ENCODE measurements at regions not wholly inside any gene's neighbourhood (a gene's known extent, or its start where the extent isn't known, plus 50 kb on each side); places are given as distances from the start of the nearest gene placed in this dataset.

- Histone ChIP-seq H3K36me3 (ENCODE audit: insufficient read depth, low read length) (no peaks in the 10 kb centered on the region), H2AFZ (ENCODE audit: low read length) (peak overlapping the region; percentile 12), H3K27ac (ENCODE audit: low read depth, low read length) (peak overlapping the region; percentile 88), H3K4me2 (ENCODE audit: insufficient read depth, low read length) (peak overlapping the region; percentile 53), H3K27me3 (ENCODE audit: insufficient read depth, low read length) (no peaks in the 10 kb centered on the region), H3K4me3 (ENCODE audit: insufficient read depth, low read length) (no peak overlapping the region), H4K20me1 (ENCODE audit: insufficient read depth, low read length) (no peaks in the 10 kb centered on the region), H3K79me2 (ENCODE audit: insufficient read depth, low read length) (no peaks in the 10 kb centered on the region), H3K4me1 (ENCODE audit: insufficient read depth, low read length) (peaks cover 48% of the 10 kb centered on the region), H3K9me3 (ENCODE audit: low read depth, low read length) (peaks cover 4% of the 10 kb centered on the region)
- DNase-seq (ENCODE audit: insufficient read length, low spot score, missing footprints): no peak
- no peak for TF ChIP-seq CTCF (IDR thresholded peaks at IDR 0.05; ENCODE audit: extremely low read depth, low read depth, low read length)
Observed at GRCh38 chr12:124233846-124234640, 60.9 kb upstream of the RFLNA start.

GRCh38 chr12:124236625-124237031 lies 58.3 kb upstream of the RFLNA start:
- Histone ChIP-seq H3K4me3 (ENCODE audit: insufficient read depth, low read length) (no peak overlapping the region), H3K27me3 (ENCODE audit: insufficient read depth, low read length) (no peaks in the 10 kb centered on the region), H3K36me3 (ENCODE audit: insufficient read depth, low read length) (no peaks in the 10 kb centered on the region), H4K20me1 (ENCODE audit: insufficient read depth, low read length) (no peaks in the 10 kb centered on the region), H3K4me2 (ENCODE audit: insufficient read depth, low read length) (peak overlapping the region; percentile 62), H2AFZ (ENCODE audit: low read length) (no peak overlapping the region), H3K4me1 (ENCODE audit: insufficient read depth, low read length) (peaks cover 48% of the 10 kb centered on the region), H3K79me2 (ENCODE audit: insufficient read depth, low read length) (no peaks in the 10 kb centered on the region), H3K9me3 (ENCODE audit: low read depth, low read length) (no peaks in the 10 kb centered on the region), H3K27ac (ENCODE audit: low read depth, low read length) (peak overlapping the region; percentile 85)
- peak; percentile 94 for DNase-seq (ENCODE audit: insufficient read length, low spot score, missing footprints)
- TF ChIP-seq CTCF (IDR thresholded peaks at IDR 0.05; ENCODE audit: extremely low read depth, low read depth, low read length): no peak

- Histone ChIP-seq H3K27me3 (ENCODE audit: insufficient read depth, low read length) (no peaks in the 10 kb centered on the region), H4K20me1 (ENCODE audit: insufficient read depth, low read length) (no peaks in the 10 kb centered on the region), H3K4me3 (ENCODE audit: insufficient read depth, low read length) (no peak overlapping the region), H3K36me3 (ENCODE audit: insufficient read depth, low read length) (no peaks in the 10 kb centered on the region), H3K9me3 (ENCODE audit: low read depth, low read length) (no peaks in the 10 kb centered on the region), H3K27ac (ENCODE audit: low read depth, low read length) (no peak overlapping the region), H3K79me2 (ENCODE audit: insufficient read depth, low read length) (no peaks in the 10 kb centered on the region), H3K4me2 (ENCODE audit: insufficient read depth, low read length) (no peak overlapping the region), H3K4me1 (ENCODE audit: insufficient read depth, low read length) (peaks cover 33% of the 10 kb centered on the region), H2AFZ (ENCODE audit: low read length) (no peak overlapping the region)
- no peak for TF ChIP-seq CTCF (IDR thresholded peaks at IDR 0.05; ENCODE audit: extremely low read depth, low read depth, low read length)
- no peak for DNase-seq (ENCODE audit: insufficient read length, low spot score, missing footprints)
Observed at GRCh38 chr12:124238886-124239285, 56.0 kb upstream of the RFLNA start.

GRCh38 chr12:124240493-124240892 lies 54.4 kb upstream of the RFLNA start:
- H3K36me3 ChIP-seq (ENCODE audit: insufficient read depth, low read length): no peaks in the 10 kb centered on the region
- no peaks in the 10 kb centered on the region for H3K79me2 ChIP-seq (ENCODE audit: insufficient read depth, low read length)
- TF ChIP-seq CTCF (IDR thresholded peaks at IDR 0.05; ENCODE audit: extremely low read depth, low read depth, low read length): no peak
- H3K4me3 ChIP-seq (ENCODE audit: insufficient read depth, low read length): no peak overlapping the region
- no peak overlapping the region for H3K4me2 ChIP-seq (ENCODE audit: insufficient read depth, low read length)
- no peaks in the 10 kb centered on the region for H3K27me3 ChIP-seq (ENCODE audit: insufficient read depth, low read length)
- no peak overlapping the region for H2AFZ ChIP-seq (ENCODE audit: low read length)
- H3K4me1 ChIP-seq (ENCODE audit: insufficient read depth, low read length): peaks cover 20% of the 10 kb centered on the region
- no peaks in the 10 kb centered on the region for H4K20me1 ChIP-seq (ENCODE audit: insufficient read depth, low read length)
- no peak overlapping the region for H3K27ac ChIP-seq (ENCODE audit: low read depth, low read length)
- DNase-seq (ENCODE audit: insufficient read length, low spot score, missing footprints): peak; percentile 87
- no peaks in the 10 kb centered on the region for H3K9me3 ChIP-seq (ENCODE audit: low read depth, low read length)
